Ovary (tissue), 7 donors: ENCODE measurements at regions not wholly inside any gene's neighbourhood (a gene's known extent, or its start where the extent isn't known, plus 50 kb on each side); places are given as distances from the start of the nearest gene placed in this dataset.

Source experiments
- DNase-seq, 5 donors: peaks; one replicate each; pipeline ENCODE4 v3.0.0-alpha.2; 2019 to 2020
- H3K27ac ChIP-seq, 2 donors: fragments of 200-600 bp; one replicate each; pipeline versions ENCODE4 v1.5.1 to v1.8.0; 2019 to 2022
- H3K27me3 ChIP-seq: fragments of 200-600 bp; one replicate; pipeline ENCODE4 v1.8.0; 2022
- H3K36me3 ChIP-seq: fragments of 200-600 bp; sonication (generic); one replicate; pipeline ENCODE4 v1.5.1; 2019
- H3K4me1 ChIP-seq: one replicate; pipeline ENCODE4 v1.8.1; 2013; ENCODE audit warnings: mild to moderate bottlenecking, moderate library complexity; ENCODE audit not compliant: insufficient read depth
- H3K4me3 ChIP-seq: fragments of 200-600 bp; sonication (generic); one replicate; pipeline ENCODE4 v1.5.1; 2017
- H3K9me3 ChIP-seq, 2 donors: fragments of 200-600 bp in 1 of 2; sonication (generic) in 1 of 2; one replicate each; pipeline versions ENCODE4 v1.5.1 to v1.8.1; 2013 to 2019; ENCODE audit warnings: mild to moderate bottlenecking in 1 of 2, moderate library complexity in 1 of 2
- CTCF ChIP-seq, 3 donors: fragments of 450-650 bp in 2 of 3; fragments of 200-600 bp in 1 of 3; IDR thresholded peaks; one replicate each; pipeline versions ENCODE4 v1.5.1 to v1.8.0; 2016 to 2022; ENCODE audit warnings: antibody characterized with exemption in 3 of 3, mild to moderate bottlenecking in 1 of 3
- EP300 ChIP-seq: sonication (generic); formaldehyde crosslinking; IDR thresholded peaks from one replicate; pipeline ENCODE4 v1.6.1; 2017; ENCODE audit warnings: antibody characterized with exemption
- POLR2A ChIP-seq: fragments of 450-650 bp; IDR thresholded peaks from one replicate; pipeline ENCODE4 v1.6.1; 2017; ENCODE audit warnings: antibody characterized with exemption, mild to moderate bottlenecking, moderate library complexity
- WGBS, 3 donors: extraction: QIAGEN DNeasy Blood & Tissue Kit in 1 of 3; methylation state at CpG; one replicate each; pipeline versions ENCODE4 v1.1.5 to v1.1.7; 2013 to 2017; 5-methylcytosine and 5-hydroxymethylcytosine counted together
- intact Hi-C, 4 donors: fragments of 100-400 bp; cut with DNase I; formaldehyde crosslinking; loops; one replicate each; pipeline versions ENCODE4 v1.11.0 to v1.15.1; 2022 to 2023
- donor health status: DM: no; HTN: no; CAD: no; lungs with moderate emphysema.
- donor health status: DM: no; HTN: no; CAD: no.
- donor health status: Bipolar disorder and iron deficiency.
- donor health status: DM: no; HTN: no; CAD: no.
- donor health status: DM: yes; HTN: yes; CAD: no.

GRCh38 chr5:77871016-77871415, 94.9 kb upstream of the TBCA start:
- Histone ChIP-seq H3K27ac (no peak overlapping the region), H3K4me3 (no peak overlapping the region), H3K27me3 (no peaks in the 10 kb centered on the region), H3K4me1 (no peaks in the 10 kb centered on the region), H3K36me3 (no peaks in the 10 kb centered on the region), H3K9me3 (no peaks in the 10 kb centered on the region)
- DNase-seq, result no peak
- 86 to 92% (median 92%) methylated on average over 6 of the region's 6 CpGs for WGBS, 3 donors
- intact Hi-C loops, result no loop called here
- TF ChIP-seq POLR2A (no peak), EP300 (no peak), CTCF (IDR thresholded peaks at IDR 0.05) (no peak)

GRCh38 chr5:77869116-77869798, 93.1 kb upstream of the TBCA start:
- Histone ChIP-seq H3K36me3 (no peaks in the 10 kb centered on the region), H3K27ac (no peak overlapping the region), H3K4me3 (no peak overlapping the region), H3K9me3 (no peaks in the 10 kb centered on the region), H3K27me3 (no peaks in the 10 kb centered on the region), H3K4me1 (no peaks in the 10 kb centered on the region)
- no peak for DNase-seq
- WGBS, 3 donors, result 81 to 83% (median 82%) methylated on average over 11 of the region's 11 CpGs
- no peak for TF ChIP-seq CTCF (IDR thresholded peaks at IDR 0.05)
- no peak for TF ChIP-seq EP300
- no peak for TF ChIP-seq POLR2A
- intact Hi-C loops, result no loop called here

GRCh38 chr5:77867914-77868313, 91.8 kb upstream of the TBCA start:
- no peaks in the 10 kb centered on the region for H3K36me3 ChIP-seq
- DNase-seq, result no peak
- no peak for TF ChIP-seq CTCF (IDR thresholded peaks at IDR 0.05)
- H3K27ac ChIP-seq, result no peak overlapping the region
- intact Hi-C loops, result no loop called here
- WGBS, 3 donors, result 83 to 89% (median 84%) methylated on average over 4 of the region's 4 CpGs
- no peaks in the 10 kb centered on the region for H3K4me1 ChIP-seq
- no peak overlapping the region for H3K4me3 ChIP-seq
- no peaks in the 10 kb centered on the region for H3K9me3 ChIP-seq
- H3K27me3 ChIP-seq, result no peaks in the 10 kb centered on the region

- TF ChIP-seq CTCF (IDR thresholded peaks at IDR 0.05) (no peak), EP300 (no peak), POLR2A (no peak)
- intact Hi-C loops, result no loop called here
- WGBS, 3 donors, result 5 to 6% (median 6%) methylated on average over 2 of the region's 2 CpGs
- H3K4me3 ChIP-seq, result no peak overlapping the region
- no peak overlapping the region for H3K27ac ChIP-seq
- DNase-seq, result no peak
- no peaks in the 10 kb centered on the region for H3K36me3 ChIP-seq
- no peaks in the 10 kb centered on the region for H3K9me3 ChIP-seq
- H3K27me3 ChIP-seq, result no peaks in the 10 kb centered on the region
- H3K4me1 ChIP-seq, result no peaks in the 10 kb centered on the region
Measured at GRCh38 chr5:77867194-77867691, 91.1 kb upstream of the TBCA start.
